GM18858 (cell line): ENCODE measurements at regions not wholly inside any gene's neighbourhood (a gene's known extent, or its start where the extent isn't known, plus 50 kb on each side); places are given as distances from the start of the nearest gene placed in this dataset.
"Not testable (repeated sequence)": the region's sequence is repeated elsewhere in the genome, so short reads cannot be mapped to it uniquely, and the experiment has no call there.

Source experiments
- ATAC-seq: cut with Tn5 transposase; IDR thresholded peaks from one replicate; pipeline ENCODE4 v1.9.1; 2021; ENCODE audit not compliant: unreplicated experiment

DNA sequence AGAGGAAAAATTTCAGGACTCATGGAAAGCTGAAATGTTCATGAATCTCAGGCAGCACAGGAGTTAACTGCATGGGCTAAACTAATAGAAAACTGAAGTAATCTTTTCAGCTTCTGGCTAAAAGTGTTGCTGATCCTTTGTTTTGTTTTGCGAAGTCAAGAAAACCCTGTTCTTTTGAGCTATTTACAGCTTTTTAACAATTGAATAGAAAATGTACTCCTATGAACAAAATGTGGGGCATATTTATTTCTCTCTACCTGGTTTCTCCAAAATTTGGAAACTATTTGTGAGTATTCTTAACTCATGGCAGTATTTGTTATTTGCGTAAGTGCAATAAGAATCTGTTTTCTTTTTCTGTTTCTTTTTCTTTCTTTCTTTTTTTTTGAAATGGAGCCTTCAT, 818.8 kb upstream of the CITED2 start:
- ATAC-seq, result no peak

DNA sequence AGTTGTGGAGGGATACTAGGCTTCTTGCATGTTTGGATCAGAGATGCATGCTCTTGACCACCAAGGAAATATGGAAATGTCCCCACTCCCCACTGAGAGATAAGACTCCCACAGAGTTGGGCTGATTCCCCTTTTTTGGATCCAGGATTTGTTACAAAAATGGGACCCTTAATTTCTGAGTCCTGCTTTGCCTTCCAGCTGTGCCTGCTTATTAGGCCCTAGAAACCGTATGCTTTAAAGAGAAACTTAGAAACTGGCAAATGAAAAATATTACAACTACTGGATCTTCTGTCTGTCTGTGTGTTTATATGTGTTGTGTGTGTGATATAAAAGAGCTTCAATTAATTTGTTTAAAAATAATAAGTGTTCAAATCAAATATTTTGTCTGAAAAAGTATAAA, 817.6 kb upstream of the CITED2 start:
- no peak for ATAC-seq

DNA sequence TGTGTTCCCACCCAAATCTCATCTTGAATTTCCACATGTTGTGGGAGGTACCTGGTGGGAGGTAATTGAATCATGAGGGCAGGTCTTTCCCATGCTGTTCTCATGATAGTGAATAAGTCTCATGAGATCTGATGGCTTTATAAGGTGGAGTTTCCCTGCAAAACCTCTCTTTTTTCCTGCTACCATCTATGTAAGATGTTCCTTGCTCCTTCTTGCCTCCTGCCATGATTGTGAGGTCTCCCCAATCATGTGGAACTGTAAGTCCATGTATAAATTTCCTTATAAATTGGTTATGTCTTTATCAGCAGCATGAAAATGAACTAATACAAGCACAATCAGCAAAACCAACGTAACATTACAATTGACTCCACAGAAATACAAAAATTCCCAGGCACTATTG, 814.8 kb upstream of the CITED2 start:
- ATAC-seq, result not testable (repeated sequence)

DNA sequence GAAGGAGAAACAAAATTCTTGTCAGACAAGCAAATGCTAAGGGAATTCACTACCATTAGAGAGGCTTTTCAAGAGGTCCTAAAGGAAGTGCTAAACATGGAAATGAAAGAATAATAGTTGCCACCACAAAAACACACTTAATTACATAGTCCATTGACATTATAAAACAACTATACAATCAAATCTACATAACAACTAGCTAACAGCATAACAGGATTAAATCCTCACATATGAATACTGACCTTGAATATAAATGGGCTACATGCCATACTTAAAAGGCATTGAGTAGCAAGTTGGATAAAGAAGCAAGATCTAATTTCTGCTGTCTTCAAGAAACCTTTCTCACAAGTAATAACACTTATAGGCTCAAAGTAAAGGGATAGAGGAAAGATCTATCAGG, 811.5 kb upstream of the CITED2 start:
- no peak for ATAC-seq

DNA sequence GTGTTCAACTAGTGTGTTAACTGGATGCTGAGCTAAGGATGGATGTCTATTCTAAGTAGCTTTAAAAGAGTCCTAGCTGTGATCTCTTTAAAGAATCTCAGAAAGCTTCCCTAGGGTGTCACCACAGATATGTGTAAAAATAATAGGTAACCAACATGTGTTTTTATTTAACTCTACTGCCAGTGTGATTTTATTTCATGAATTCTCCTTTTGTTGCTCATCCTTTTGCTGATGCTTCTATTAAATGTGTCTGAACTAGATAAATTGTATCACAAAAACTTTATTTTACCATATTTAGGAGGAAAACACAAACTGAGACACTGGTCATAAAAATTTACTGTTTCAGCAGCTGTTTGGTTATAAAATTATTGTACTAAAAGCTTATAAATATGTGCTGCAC, 809.4 kb upstream of the CITED2 start:
- ATAC-seq, result no peak

DNA sequence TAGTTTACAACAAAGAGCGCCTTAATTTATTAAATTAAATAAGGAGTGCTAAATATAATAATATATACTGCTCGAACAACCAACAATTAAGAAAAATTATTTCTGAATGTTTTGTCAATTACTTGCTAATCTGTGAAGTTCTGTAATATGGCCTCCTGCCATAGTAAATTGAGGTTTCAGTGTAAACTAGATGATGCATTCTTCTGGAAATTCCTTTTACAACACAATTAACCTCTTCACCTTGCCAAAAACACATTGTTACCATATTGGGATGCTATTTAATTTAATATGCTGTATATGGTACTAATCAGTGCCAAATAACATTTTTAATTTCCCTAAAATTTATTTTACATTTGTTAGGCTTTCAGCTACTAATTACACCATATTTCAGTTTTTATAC, 808.4 kb upstream of the CITED2 start:
- ATAC-seq, result no peak

- ATAC-seq, result no peak
Measured at GRCh38 chr6:140181876-140182275, 807.4 kb upstream of the CITED2 start.

DNA sequence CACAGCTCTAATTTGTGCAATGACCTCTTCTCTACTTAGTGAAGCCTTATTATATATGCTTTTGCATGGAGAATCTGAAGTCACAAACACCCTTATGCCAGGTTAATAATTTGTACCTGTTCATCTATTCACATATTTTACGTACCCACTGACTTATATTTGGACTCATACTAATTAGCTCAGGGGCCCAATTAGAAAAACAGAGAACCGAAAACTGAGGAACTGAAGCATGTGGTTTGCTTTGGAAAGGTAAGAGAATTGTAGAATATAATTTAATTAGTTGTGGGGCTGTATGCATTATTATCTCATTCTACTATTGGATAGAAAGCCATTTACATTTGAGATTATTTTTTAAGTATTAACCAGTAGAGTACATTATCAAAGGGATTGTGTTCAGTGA, 805.9 kb upstream of the CITED2 start:
- ATAC-seq, result no peak

GRCh38 chr6:140178935-140179334, 804.5 kb upstream of the CITED2 start:
- no peak for ATAC-seq

GRCh38 chr6:140178520-140178919, 804.1 kb upstream of the CITED2 start:
- no peak for ATAC-seq

DNA sequence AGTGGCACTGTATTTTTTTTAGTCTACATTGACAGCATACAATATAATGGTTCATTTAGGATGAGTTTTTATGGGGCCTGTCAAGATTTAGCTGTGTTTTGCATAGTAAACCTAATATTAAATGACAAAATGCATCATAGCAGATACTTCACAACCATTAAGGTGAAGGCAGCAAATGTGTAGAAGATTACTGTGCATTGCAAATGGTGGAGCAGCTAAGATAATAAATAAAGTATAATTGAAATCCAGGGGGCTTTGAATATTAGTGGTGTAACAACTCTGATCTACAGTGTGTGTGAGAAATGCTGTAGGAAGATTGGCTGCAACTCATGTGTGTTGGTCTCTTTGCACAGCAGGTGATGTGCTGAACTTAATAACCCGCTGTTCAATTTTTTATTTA, 801.9 kb upstream of the CITED2 start:
- ATAC-seq, result no peak

GRCh38 chr6:140175486-140175885, 801.0 kb upstream of the CITED2 start:
- no peak for ATAC-seq

DNA sequence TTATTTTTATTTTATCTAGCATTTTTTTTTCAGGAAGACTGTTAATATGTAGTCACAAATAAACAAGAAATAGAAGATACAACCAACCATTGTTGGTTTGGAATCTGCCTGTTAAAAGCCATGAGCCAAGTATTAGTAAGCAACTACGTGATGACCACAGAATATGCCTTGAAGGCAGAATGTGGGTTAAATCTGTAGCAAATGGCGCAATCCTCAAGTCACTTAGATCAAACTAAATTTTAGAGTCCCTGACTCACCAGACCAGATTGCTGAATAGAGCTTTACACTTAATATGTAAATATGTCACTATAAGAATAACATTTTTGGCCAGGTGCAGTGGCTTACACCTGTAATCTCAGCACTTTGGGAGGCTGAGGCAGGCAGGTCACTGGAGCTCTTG, 800.1 kb upstream of the CITED2 start:
- no peak for ATAC-seq

DNA sequence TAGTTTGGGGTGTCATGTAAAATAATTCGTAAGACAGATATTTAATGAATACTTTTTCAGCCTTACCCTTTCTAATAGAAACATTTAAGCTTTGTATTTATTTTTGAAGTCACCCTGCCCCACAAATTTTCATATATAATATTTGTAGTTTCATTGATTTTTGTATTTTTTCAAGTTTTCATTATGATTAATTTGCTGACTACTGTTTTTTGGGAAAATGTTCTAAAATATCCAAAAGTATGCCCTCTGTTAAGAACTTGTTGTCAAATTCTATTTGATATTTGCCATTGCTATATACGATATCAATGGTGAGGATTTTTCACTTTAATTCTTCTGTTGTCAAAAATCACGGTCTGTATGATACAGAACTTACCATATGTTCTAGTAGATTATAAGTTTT, 793.9 kb upstream of the CITED2 start:
- ATAC-seq, result no peak

- no peak for ATAC-seq
Measured at GRCh38 chr6:140160909-140161308, 786.5 kb upstream of the CITED2 start.

- no peak for ATAC-seq
Measured at GRCh38 chr6:140160494-140160893, 786.0 kb upstream of the CITED2 start.

DNA sequence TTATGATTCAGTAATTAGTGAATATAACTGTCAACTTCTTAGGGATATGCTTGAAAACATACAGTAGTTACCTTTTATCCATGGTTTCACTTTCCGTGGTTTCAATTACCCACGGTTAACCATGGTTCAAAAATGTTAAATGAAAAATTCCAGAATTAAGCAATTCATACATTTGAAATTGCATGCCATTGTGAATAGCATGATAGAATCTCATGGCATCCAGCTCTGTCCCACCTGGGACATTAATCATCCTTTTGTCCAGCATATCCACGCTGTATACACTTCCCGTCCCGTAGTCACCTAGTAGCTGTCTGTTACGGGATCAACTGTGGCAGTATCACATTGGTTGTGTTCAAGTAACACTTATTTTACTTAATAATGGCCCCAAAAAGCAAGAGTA, 781.7 kb upstream of the CITED2 start:
- ATAC-seq, result no peak

GRCh38 chr6:140155451-140156126, 781.1 kb upstream of the CITED2 start:
- ATAC-seq, result no peak

- ATAC-seq, result no peak
Measured at GRCh38 chr6:140153703-140154102, 779.3 kb upstream of the CITED2 start.

- not testable (repeated sequence) for ATAC-seq
Measured at GRCh38 chr6:140147825-140148814, 773.7 kb upstream of the CITED2 start.

DNA sequence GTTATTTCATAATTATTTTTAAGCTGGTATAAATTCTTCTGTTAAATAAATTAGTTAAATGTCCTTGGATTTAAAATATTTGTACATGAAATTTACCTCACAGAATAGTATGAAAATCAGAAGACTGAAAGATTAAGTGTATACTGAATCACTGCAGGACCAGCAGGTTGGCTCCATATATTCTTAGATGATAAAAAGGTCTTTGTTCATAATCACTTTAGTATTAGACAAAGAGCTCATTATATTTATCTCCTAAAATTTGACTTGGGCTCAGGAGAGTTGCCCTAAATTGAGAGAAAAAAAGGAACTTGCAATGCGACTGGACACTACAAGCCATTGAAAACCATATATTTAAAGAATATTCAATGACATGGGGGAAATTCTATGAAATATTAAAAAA, 766.4 kb upstream of the CITED2 start:
- no peak for ATAC-seq

GRCh38 chr6:140138311-140139010, 764.0 kb upstream of the CITED2 start:
- no peak for ATAC-seq
